ENCODE measurements at regions not wholly inside any gene's neighbourhood (a gene's known extent, or its start where the extent isn't known, plus 50 kb on each side); places are given as distances from the start of the nearest gene placed in this dataset.

GRCh38 chr13:75165543-75166230 lies 316.3 kb downstream of the TBC1D4 start:
- TF ChIP-seq CTCF (conservative IDR thresholded peaks at IDR 0.05 in 1 of 2, IDR thresholded peaks at IDR 0.05 in 1 of 2; ENCODE audit: low read depth in 1 of 2, low read length in 2 of 2) (no peak), EZH2 (IDR thresholded peaks at IDR 0.05; ENCODE audit: low read length, missing control alignments) (no peak)

Measured in fibroblast of lung (primary cell).